Uterus (tissue), 2 donors: ENCODE measurements at regions not wholly inside any gene's neighbourhood (a gene's known extent, or its start where the extent isn't known, plus 50 kb on each side); places are given as distances from the start of the nearest gene placed in this dataset.

Experiments used
- POLR2A ChIP-seq, 2 donors: fragments of 450-650 bp; IDR thresholded peaks; one replicate each; pipeline ENCODE4 v1.6.1; 2016; ENCODE audit warnings: antibody characterized with exemption in 2 of 2, mild to moderate bottlenecking in 1 of 2, moderate library complexity in 1 of 2
- TF ChIP-seq, protein P1 (sequence below), 4 experiments: fragments of 200-600 bp in 2 of 4; fragments of 450-650 bp in 2 of 4; sonication (generic) in 2 of 4; IDR thresholded peaks; one replicate each; pipeline ENCODE4 v1.5.1; 2016 to 2019; ENCODE audit warnings: antibody characterized with exemption in 4 of 4, mild to moderate bottlenecking in 2 of 4, moderate library complexity in 1 of 4

DNA sequence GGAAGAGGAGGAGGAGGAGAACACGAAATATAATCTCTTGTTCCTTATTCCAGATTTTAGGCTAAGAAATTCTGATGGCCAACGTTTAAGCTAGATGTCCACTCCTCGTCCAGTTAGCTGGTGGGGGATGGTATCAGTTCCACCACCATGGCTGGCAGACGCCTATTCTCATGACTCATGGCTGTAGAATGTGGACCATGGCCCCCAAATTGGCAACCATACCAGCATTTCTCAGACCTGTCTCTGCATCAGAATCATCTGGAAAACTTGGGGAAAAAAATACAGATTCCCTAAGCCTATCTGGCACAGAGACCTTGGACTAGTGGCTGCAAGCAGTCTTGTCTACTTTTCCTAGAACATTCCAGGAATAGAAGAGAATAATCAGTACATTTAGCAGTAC, 267.7 kb upstream of the SIX2 start:
- TF ChIP-seq, protein P1, sequence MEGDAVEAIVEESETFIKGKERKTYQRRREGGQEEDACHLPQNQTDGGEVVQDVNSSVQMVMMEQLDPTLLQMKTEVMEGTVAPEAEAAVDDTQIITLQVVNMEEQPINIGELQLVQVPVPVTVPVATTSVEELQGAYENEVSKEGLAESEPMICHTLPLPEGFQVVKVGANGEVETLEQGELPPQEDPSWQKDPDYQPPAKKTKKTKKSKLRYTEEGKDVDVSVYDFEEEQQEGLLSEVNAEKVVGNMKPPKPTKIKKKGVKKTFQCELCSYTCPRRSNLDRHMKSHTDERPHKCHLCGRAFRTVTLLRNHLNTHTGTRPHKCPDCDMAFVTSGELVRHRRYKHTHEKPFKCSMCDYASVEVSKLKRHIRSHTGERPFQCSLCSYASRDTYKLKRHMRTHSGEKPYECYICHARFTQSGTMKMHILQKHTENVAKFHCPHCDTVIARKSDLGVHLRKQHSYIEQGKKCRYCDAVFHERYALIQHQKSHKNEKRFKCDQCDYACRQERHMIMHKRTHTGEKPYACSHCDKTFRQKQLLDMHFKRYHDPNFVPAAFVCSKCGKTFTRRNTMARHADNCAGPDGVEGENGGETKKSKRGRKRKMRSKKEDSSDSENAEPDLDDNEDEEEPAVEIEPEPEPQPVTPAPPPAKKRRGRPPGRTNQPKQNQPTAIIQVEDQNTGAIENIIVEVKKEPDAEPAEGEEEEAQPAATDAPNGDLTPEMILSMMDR (IDR thresholded peaks at IDR 0.05) = no peak
- TF ChIP-seq POLR2A (IDR thresholded peaks at IDR 0.05) = no peak
